Lower leg skin (tissue), 4 donors: ENCODE measurements at regions not wholly inside any gene's neighbourhood (a gene's known extent, or its start where the extent isn't known, plus 50 kb on each side); places are given as distances from the start of the nearest gene placed in this dataset.

Source experiments
- DNase-seq, 2 donors: peaks; one replicate each; pipeline ENCODE4 v3.0.0-alpha.2; 2019; ENCODE audit warnings: low spot score in 2 of 2
- H3K4me3 ChIP-seq: fragments of 200-600 bp; sonication (generic); 2 replicates; pipeline ENCODE4 v1.5.1; 2017; ENCODE audit warnings: mild to moderate bottlenecking, low read depth; ENCODE audit not compliant: poor library complexity, severe bottlenecking
- CTCF ChIP-seq, 3 donors: fragments of 450-650 bp; IDR thresholded peaks; one replicate each; pipeline ENCODE4 v1.5.1; 2016; ENCODE audit warnings: antibody characterized with exemption in 3 of 3, mild to moderate bottlenecking in 3 of 3, moderate library complexity in 2 of 3
- POLR2A ChIP-seq, 2 donors: fragments of 450-650 bp; IDR thresholded peaks; one replicate each; pipeline ENCODE4 v1.6.1; 2016 to 2017; ENCODE audit warnings: antibody characterized with exemption in 2 of 2, mild to moderate bottlenecking in 1 of 2, moderate library complexity in 1 of 2
- WGBS, 2 donors: methylation state at CpG; one replicate each; pipeline ENCODE4 v1.1.5; 2018; 5-methylcytosine and 5-hydroxymethylcytosine counted together
- intact Hi-C: fragments of 100-400 bp; cut with DNase I; formaldehyde crosslinking; loops from one replicate; pipeline ENCODE4 v1.15.0; 2023; ENCODE audit warnings: low total_unique reads

- DNase-seq = no peak
- TF ChIP-seq CTCF (IDR thresholded peaks at IDR 0.05) (no peak), POLR2A (IDR thresholded peaks at IDR 0.05) (no peak)
- intact Hi-C loops = no loop called here
- no peak overlapping the region for H3K4me3 ChIP-seq
- 83 to 88% methylated on average over 2 of the region's 2 CpGs for WGBS, 2 donors
These were observed 566.2 kb upstream of the WWC1 start for GRCh38 chr5:167725264-167725663.

- WGBS, 2 donors = 88 to 100% methylated on average over 7 of the region's 7 CpGs
- TF ChIP-seq CTCF (IDR thresholded peaks at IDR 0.05) (no peak), POLR2A (IDR thresholded peaks at IDR 0.05) (no peak)
- H3K4me3 ChIP-seq = no peak overlapping the region
- DNase-seq = no peak
- intact Hi-C loops = no loop called here
These were observed 565.7 kb upstream of the WWC1 start for GRCh38 chr5:167725741-167726140.

- no peak for DNase-seq
- no peak for TF ChIP-seq CTCF (IDR thresholded peaks at IDR 0.05)
- intact Hi-C loops = no loop called here
- 47 to 69% methylated on average over 2 of the region's 2 CpGs for WGBS, 2 donors
- H3K4me3 ChIP-seq = no peak overlapping the region
These were observed 564.8 kb upstream of the WWC1 start for GRCh38 chr5:167726642-167727041.

DNA sequence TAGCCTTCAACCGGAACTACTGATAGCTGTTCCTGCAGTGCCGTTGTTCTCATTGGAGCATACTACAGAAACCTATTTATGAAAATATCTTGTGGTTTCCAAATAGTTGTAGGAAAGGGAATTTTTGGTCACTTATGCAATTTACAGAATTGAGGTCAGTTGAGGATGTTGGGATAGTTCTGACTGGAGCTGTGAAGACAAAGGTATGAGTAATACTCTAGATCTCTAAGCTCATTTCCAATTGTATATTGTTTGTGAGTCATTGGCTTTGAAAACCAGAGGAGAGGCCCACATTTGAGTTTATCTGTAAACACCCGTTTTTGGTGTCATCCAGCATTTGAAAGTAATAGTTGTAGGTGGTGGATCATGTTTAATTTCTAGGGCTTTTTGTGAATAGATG lies 561.3 kb upstream of the WWC1 start:
- WGBS, 2 donors = 62 to 71% methylated on average over 3 of the region's 3 CpGs
- H3K4me3 ChIP-seq = no peak overlapping the region
- no peak for TF ChIP-seq CTCF (IDR thresholded peaks at IDR 0.05)
- intact Hi-C loops = no loop called here
- no peak for DNase-seq

- no peak for DNase-seq
- intact Hi-C loops = no loop called here
- H3K4me3 ChIP-seq = no peak overlapping the region
- 85 to 88% methylated on average over 2 of the region's 2 CpGs for WGBS, 2 donors
- TF ChIP-seq POLR2A (IDR thresholded peaks at IDR 0.05) (no peak), CTCF (IDR thresholded peaks at IDR 0.05) (no peak)
These were observed 560.8 kb upstream of the WWC1 start for GRCh38 chr5:167730656-167731055.

- WGBS, 2 donors = 97 to 98% methylated on average over 1 of the region's 1 CpG
- no peak for DNase-seq
- intact Hi-C loops = no loop called here
- TF ChIP-seq CTCF (IDR thresholded peaks at IDR 0.05) = no peak
- TF ChIP-seq POLR2A (IDR thresholded peaks at IDR 0.05) = no peak
- no peak overlapping the region for H3K4me3 ChIP-seq
These were observed 559.5 kb upstream of the WWC1 start for GRCh38 chr5:167731951-167732350.
